HG03432 (cell line): ENCODE measurements at regions not wholly inside any gene's neighbourhood (a gene's known extent, or its start where the extent isn't known, plus 50 kb on each side); places are given as distances from the start of the nearest gene placed in this dataset.

Experiments
- ATAC-seq: cut with Tn5 transposase; IDR thresholded peaks from one replicate; pipeline ENCODE4 v1.9.1; 2021; ENCODE audit warnings: mild to moderate bottlenecking, moderate library complexity; ENCODE audit not compliant: unreplicated experiment

GRCh38 chr12:85669911-85670310 lies 166.3 kb downstream of the RASSF9 start:
- ATAC-seq, result no peak

DNA sequence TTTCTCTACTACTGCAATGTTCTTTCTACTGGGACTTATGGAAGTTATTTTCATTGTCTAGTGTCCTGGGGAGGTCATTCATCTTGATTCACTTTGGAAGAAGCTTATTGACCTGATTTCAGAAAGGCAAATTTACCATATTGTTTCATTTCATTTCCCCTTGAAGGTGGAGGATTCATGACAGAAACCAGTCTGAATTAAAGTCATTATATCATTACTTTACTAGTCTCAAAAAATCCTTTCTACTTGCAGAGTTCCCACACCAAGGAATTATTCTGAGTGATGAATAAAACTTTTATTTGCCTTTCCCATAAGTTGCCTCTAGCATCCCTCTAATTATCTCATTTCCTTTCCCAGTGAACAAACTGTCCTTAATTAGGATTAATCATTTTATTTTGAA lies 163.8 kb downstream of the RASSF9 start:
- ATAC-seq, result no peak

- ATAC-seq, result no peak
These were observed 162.2 kb downstream of the RASSF9 start for GRCh38 chr12:85673921-85674420.

DNA sequence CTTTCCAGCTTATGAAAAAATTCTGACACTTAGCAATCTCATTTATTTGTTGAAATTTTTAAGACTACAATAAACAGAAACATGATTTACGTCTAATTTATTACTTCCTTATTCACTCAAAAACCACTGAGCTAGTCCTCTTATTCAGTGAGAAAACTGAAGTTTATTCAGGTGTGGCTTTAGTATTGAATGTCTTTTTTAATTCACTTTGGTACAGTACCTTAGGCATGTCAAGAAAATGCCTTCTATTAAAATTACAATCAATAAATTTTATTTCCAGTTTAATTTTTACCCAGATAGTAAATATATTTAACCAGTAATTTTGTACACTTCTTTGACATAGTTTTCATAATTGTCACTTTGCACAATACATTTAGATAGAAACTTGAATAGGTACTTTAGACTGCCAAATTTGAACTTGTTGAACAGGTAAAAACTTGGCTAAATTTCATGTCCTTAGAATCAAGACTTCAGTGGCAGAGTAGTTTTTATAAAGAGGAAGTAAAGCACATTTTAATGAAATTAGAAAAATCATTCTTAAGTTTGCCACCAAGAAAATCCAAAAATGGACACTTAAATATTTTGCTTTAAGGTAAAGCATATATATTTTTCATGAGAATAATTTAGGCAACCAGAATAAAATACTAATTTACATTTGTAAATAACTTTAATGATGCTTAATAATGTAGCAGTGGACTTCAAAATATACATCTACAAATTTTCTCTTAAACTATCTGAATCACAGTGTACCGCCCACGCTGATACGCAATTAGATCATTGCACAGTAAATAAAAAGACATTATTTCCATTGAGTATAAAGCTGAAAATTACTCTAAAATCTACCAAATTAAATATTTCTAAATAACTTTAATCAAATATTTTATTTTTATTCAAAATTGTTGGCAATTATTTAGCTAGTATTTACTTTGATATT lies 159.1 kb downstream of the RASSF9 start:
- ATAC-seq, result no peak

- ATAC-seq, result no peak
These were observed 156.9 kb downstream of the RASSF9 start for GRCh38 chr12:85679296-85679695.

- no peak for ATAC-seq
These were observed 155.3 kb downstream of the RASSF9 start for GRCh38 chr12:85680881-85681280.

DNA sequence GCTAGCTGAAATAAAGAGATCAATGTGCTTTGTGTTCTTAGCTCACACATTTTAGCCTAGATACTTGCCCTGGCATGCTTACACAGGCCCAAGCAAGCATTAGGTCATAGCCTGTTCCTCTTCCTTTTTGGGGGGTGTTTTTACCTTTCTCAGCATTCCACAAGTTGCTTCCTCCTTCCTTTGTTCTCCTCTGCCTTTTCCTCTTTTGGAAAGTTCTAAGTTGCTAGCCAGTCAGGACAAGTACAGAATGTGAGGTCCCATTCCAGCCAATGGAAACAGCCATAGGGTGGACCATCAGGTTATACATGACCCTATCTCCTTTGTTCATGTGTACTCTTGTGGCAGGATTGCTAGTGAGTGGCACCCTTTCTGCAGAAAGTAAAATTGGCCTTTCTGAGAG lies 154.9 kb downstream of the RASSF9 start:
- no peak for ATAC-seq

GRCh38 chr12:85683051-85683450 lies 153.2 kb downstream of the RASSF9 start:
- ATAC-seq, result no peak

DNA sequence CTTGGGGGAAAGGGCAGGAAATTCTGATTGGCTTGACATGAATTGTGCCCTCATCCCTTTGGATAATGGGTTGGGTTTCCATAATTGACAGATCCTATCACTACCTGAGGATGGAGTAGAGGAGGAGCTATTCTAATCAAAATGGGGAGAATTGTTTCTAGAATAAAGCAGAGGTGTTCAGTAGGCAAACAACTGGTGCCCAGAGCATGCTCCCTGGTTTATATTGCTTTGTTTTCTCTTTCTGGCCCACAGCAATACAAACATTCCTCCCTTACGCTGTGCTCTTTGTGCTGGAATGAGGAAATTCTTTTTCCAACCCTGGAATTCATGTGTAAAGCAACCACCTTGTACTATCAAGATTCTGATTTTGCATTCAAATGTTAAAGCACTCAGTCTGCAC lies 147.4 kb downstream of the RASSF9 start:
- no peak for ATAC-seq

DNA sequence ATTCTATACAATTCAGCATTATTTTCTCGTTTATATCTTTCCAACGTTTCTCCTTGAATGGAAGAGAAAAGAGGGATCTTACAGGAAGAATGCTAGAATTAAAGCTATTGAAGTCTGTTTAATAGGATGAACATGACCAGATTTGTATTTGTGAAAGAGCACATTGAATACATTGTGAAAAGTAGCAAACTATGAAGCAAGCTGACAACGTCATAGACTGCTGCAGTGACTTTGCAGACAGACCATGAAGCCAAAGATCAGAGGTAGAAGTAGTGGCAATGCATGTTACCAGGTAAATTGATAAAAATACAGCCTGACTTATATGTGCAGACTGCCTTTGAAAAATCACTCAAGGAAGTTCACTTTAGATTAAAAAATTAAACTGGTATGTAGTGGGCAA lies 146.1 kb downstream of the RASSF9 start:
- ATAC-seq, result no peak

- no peak for ATAC-seq
These were observed 143.0 kb downstream of the RASSF9 start for GRCh38 chr12:85693093-85693665.

- no peak for ATAC-seq
These were observed 141.0 kb downstream of the RASSF9 start for GRCh38 chr12:85695097-85695715.

GRCh38 chr12:85697003-85697402 lies 139.2 kb downstream of the RASSF9 start:
- no peak for ATAC-seq

- ATAC-seq, result no peak
These were observed 137.3 kb downstream of the RASSF9 start for GRCh38 chr12:85698937-85699336.

- no peak for ATAC-seq
These were observed 127.4 kb downstream of the RASSF9 start for GRCh38 chr12:85708775-85709174.

GRCh38 chr12:85711735-85712390 lies 124.3 kb downstream of the RASSF9 start:
- ATAC-seq, result no peak

- ATAC-seq, result no peak
These were observed 122.8 kb downstream of the RASSF9 start for GRCh38 chr12:85713373-85713772.

DNA sequence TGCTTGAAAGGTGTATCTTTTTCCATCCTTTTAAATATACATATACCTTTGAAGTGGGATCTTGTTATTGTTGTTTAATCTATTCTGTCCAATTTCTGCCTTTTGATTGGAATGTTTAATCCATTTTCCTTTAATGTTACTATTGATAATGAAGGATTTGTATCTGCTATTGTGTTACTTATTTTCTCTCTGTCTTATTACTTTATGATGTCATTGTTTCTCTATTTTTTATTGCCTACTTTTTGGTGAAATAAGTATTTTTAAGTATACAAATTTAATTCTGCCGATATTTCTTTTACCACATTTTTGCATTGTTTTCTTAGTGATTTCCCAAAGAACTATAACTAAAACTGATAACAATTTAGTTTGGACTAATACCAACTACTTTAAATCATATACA lies 121.8 kb downstream of the RASSF9 start:
- no peak for ATAC-seq

DNA sequence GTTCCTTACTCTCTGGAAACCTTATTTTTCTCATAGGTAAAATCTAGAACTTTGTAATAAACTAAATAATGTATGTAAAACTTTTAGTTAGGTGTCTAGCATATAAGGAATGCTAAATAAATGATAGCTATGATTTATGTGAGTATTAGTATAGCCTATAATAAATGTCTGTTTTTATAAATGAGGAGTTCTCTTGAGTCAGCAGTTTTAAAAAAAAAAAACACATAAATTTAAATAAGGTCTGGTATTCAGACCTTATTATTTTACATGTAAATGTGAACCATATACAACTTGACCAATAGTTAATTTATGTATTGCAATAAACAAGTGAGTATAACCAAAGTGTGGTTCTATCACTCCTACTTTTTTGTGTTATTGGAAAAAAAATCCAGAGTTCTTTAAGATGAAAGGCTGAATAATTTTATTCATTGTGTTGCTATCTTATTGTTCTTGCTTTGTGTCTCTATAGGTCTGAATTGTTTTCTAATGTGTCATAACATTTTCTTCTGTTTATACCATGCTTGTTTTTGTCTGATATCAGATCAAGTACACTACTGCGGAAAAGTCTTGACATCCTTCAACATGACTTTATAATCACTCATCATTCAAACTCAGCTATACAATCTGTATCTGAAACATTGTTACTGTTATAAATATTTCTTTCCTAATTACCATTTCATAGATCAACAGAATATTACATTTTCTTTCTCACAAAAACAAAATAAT lies 115.7 kb downstream of the RASSF9 start:
- ATAC-seq, result no peak

- no peak for ATAC-seq
These were observed 110.2 kb downstream of the RASSF9 start for GRCh38 chr12:85725991-85726390.
